ENCODE measurements at regions not wholly inside any gene's neighbourhood (a gene's known extent, or its start where the extent isn't known, plus 50 kb on each side); places are given as distances from the start of the nearest gene placed in this dataset.

DNA sequence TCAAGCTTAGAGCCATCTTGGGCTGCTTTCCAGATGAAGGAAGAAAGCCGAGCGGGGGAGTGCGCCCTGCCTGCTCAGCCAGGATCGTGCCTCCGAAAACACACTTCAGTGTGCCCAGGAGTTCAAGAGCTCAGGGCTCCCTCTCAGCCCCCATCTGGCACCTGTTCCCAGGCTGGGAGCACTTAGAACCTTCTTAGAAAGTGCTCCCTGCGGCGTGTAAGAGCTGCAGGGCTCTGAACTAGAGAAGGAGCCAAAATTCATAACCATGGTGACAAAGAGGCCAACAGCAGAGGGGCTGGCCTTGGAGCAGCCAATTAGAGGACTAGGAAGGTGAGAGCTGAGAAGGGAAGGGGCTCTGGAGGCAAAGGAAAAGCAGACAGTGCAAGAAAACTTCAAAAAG, 59.0 kb upstream of the TNRC6C start:
- DNase-seq: no peak

DNA sequence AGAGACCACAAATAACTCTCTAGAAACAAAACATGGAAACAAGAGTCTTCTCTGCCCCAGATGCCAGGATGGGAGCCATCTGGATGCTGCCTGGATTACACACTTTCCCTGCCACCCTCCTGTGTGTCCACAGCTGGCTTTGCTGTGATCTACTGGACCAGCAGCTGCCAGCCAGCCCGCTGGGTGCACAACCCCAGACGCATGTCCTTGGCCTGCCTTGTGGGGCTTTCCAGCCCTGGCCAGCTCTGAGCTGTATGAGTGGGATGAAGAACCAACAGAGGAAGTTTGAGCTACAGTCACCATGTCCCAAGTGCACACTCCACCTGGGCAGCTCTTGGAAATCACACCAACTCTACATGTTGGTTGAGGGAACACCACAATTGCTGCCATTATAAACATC, 57.0 kb upstream of the TNRC6C start:
- no peak for DNase-seq

DNA sequence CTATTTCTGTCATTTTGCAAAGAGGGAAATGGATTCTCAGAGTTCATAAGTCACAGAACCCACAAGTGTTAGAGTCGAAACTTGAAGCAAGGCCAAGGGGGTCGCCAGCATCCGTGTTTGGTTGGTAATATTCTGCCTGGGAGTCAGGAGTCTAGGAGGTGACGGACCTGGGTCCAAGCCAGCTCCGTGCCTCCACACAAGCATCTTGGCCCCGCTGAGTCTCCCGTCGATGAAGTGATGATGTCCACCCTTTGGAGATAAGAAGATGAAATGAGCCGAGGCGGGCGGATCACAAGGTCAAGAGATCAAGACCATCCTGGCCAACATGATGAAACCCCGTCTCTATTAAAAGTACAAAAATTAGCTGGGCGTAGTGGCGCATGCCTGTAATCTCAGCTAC, 53.2 kb upstream of the TNRC6C start:
- DNase-seq: no peak

DNA sequence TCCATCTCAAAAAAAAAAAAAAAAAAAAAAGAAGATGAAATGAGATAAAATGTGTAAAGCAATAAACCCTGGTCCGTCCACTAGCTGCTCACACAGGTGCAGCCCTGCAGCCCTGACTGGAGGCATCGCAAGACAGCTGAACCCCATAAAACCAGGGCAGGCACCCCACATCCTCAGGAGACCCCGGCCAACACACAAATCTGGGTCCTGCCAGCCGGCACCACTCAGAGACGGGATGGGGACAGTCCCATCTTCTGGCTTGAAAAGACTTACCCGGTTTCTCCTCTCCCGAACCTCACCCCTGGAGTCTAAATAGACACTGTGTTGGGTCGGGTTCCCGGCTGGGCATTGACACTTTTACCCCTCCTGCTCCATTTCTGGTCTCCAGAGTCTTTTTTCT, 52.7 kb upstream of the TNRC6C start:
- DNase-seq: no peak

DNA sequence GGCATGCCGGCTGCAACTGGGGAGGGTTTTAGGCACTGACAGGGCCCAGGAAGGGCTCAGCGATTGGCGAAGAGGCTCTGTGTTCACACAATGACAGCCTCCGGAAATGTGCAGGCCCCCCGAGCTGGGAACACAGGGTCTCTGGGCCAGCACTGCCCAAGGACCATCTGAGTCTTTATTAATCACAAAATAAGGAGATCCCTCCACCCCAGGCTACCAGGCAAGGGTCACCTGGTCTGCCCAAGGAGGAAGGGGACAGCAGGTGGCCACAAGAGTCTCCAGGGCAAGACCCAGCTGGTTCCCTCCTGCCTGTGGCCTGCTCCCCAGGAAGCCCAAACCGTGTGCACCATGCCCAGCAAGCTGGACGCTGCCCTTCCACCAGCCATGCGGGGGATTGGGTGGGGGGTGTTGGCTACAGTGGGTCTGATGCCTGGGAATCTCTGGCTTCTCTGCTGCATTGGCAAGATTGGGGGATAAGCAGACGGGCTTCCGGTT, 52.1 kb upstream of the TNRC6C start:
- DNase-seq: no peak

DNA sequence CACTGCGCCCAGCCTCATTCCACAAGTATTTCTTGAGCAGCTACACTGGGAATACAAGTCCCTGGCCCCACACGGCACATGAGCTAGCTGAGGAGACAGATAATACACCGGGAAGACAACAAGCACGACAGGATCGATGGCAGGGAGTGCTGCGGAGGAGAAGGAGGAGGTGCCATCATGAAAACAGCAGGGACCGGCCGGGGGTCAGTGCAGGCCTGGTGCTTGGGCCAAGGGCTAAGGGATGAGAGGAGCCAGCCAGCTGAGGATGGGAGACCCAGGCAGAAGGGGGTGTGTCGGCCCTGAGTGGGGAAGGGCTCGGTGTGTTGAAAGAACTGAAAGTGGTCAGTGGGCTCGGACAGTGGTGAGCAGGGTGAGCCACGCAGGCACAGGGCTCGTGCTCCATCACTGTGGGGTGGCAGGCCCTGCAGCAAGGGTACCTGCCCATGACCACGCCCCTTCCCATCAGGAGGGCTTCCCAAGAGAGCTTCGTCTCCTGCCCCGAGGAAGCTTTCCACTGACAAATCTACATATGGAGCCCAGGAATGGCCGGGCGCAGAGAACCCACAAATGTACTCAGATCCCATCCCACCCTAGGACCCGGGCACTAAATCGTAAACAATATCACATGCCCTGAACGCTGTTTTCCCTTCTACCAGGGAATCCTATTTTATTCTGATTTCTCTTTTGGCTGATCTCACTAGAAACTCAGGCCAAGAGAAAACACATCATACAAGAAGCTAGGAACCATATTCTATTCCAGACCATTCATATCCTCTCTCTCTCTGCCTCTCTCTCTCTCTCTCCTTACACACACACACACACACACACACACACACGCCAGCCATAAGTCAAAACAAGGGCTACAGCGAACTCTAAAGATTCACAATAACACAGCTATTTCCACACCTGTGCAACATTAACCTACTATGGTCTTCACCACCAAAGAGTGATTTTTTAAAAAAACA, 50.7 kb upstream of the TNRC6C start:
- DNase-seq: no peak

DNA sequence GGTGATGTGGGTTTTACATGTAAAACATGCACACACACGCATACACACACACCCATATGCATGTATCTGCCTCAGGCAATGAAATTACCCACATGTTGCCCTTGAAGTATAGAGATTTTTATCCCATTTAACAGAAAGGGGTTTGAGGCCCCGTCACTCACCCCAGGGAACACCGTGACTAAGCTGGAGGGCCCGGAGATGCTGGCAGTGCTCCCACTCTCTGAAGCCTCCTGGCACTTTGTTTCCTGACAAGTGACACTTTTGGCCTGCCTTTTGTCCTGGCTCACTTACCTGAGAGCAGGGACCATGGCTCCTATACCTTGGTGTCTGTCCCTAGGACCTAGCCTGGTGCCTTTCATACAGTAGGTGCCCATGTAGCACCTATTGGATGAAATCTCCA, 50.0 kb upstream of the TNRC6C start:
- no peak for DNase-seq

All from CD4-positive, alpha-beta T cell treated with Interleukin-21 for 1 hour (primary cell).